ENCODE measurements at regions not wholly inside any gene's neighbourhood (a gene's known extent, or its start where the extent isn't known, plus 50 kb on each side); places are given as distances from the start of the nearest gene placed in this dataset.

- ChIA-PET CTCF (no interaction called here), POLR2A (ENCODE audit: low non-redundant PET) (no interaction called here)
- H3K36me3 ChIP-seq (ENCODE audit: insufficient read depth, low read length, poor library complexity, severe bottlenecking): no peaks in the 10 kb centered on the region
- no TSS peak for BruUV-seq (replicated peaks)
- no peaks in the 10 kb centered on the region for H3K9me3 ChIP-seq (ENCODE audit: low read depth, low read length, poor library complexity, severe bottlenecking)
- intact Hi-C loops (cut with micrococcal nuclease; ENCODE audit: unreplicated experiment): no loop called here
- H3K27me3 ChIP-seq (replicated peaks; ENCODE audit: insufficient read depth, low read depth, low read length, poor library complexity): peaks cover 72% of the 10 kb centered on the region
- no peak overlapping the region for H3K4me3 ChIP-seq (ENCODE audit: low read depth, low read length, poor library complexity, severe bottlenecking)
- no peak overlapping the region for H3K27ac ChIP-seq (ENCODE audit: low read depth, low read length, poor library complexity, severe bottlenecking)
- TF ChIP-seq EZH2 (IDR thresholded peaks at IDR 0.05; ENCODE audit: borderline replicate concordance, low read depth, low read length, poor library complexity, severe bottlenecking) (no peak), CTCF (conservative IDR thresholded peaks at IDR 0.05; ENCODE audit: low read depth, low read length) (no peak)
- DNase-seq (ENCODE audit: low spot score): no peak
- H3K4me1 ChIP-seq (ENCODE audit: insufficient read depth, low read length, poor library complexity, severe bottlenecking): no peaks in the 10 kb centered on the region
These were observed 207.1 kb downstream of the TEX36 start for GRCh38 chr10:125475815-125476214.

- H3K9me3 ChIP-seq (ENCODE audit: low read depth, low read length, poor library complexity, severe bottlenecking): no peaks in the 10 kb centered on the region
- POLR2A ChIA-PET (ENCODE audit: low non-redundant PET): no interaction called here
- H3K4me3 ChIP-seq (ENCODE audit: low read depth, low read length, poor library complexity, severe bottlenecking): no peak overlapping the region
- H3K27me3 ChIP-seq (replicated peaks; ENCODE audit: insufficient read depth, low read depth, low read length, poor library complexity): peaks cover 79% of the 10 kb centered on the region
- intact Hi-C loops (cut with micrococcal nuclease; ENCODE audit: unreplicated experiment): no loop called here
- no TSS peak for BruUV-seq (replicated peaks)
- no peak for TF ChIP-seq EZH2 (IDR thresholded peaks at IDR 0.05; ENCODE audit: borderline replicate concordance, low read depth, low read length, poor library complexity, severe bottlenecking)
- CTCF ChIA-PET: no interaction called here
- H3K27ac ChIP-seq (ENCODE audit: low read depth, low read length, poor library complexity, severe bottlenecking): no peak overlapping the region
- no peaks in the 10 kb centered on the region for H3K36me3 ChIP-seq (ENCODE audit: insufficient read depth, low read length, poor library complexity, severe bottlenecking)
- no peaks in the 10 kb centered on the region for H3K4me1 ChIP-seq (ENCODE audit: insufficient read depth, low read length, poor library complexity, severe bottlenecking)
- no peak for DNase-seq (ENCODE audit: low spot score)
These were observed 209.7 kb downstream of the TEX36 start for GRCh38 chr10:125473143-125473793.

- POLR2A ChIA-PET (ENCODE audit: low non-redundant PET): no interaction called here
- CTCF ChIA-PET: no interaction called here
These were observed 210.9 kb downstream of the TEX36 start for GRCh38 chr10:125472010-125472607.

More at GRCh38 chr10:125472010-125472607, 210.9 kb downstream of the TEX36 start:
- BruUV-seq (replicated peaks): no TSS peak
- DNase-seq (ENCODE audit: low spot score): no peak
- H3K27ac ChIP-seq (ENCODE audit: low read depth, low read length, poor library complexity, severe bottlenecking): no peak overlapping the region
- H3K4me1 ChIP-seq (ENCODE audit: insufficient read depth, low read length, poor library complexity, severe bottlenecking): no peaks in the 10 kb centered on the region
- H3K4me3 ChIP-seq (ENCODE audit: low read depth, low read length, poor library complexity, severe bottlenecking): no peak overlapping the region
- intact Hi-C loops (cut with micrococcal nuclease; ENCODE audit: unreplicated experiment): no loop called here
- H3K27me3 ChIP-seq (replicated peaks; ENCODE audit: insufficient read depth, low read depth, low read length, poor library complexity): peaks cover 80% of the 10 kb centered on the region
- H3K36me3 ChIP-seq (ENCODE audit: insufficient read depth, low read length, poor library complexity, severe bottlenecking): no peaks in the 10 kb centered on the region
- no peak for TF ChIP-seq EZH2 (IDR thresholded peaks at IDR 0.05; ENCODE audit: borderline replicate concordance, low read depth, low read length, poor library complexity, severe bottlenecking)
- no peak for TF ChIP-seq CTCF (conservative IDR thresholded peaks at IDR 0.05; ENCODE audit: low read depth, low read length)
- no peaks in the 10 kb centered on the region for H3K9me3 ChIP-seq (ENCODE audit: low read depth, low read length, poor library complexity, severe bottlenecking)
